Left ventricle myocardium inferior (tissue), 1 donor: ENCODE measurements at regions not wholly inside any gene's neighbourhood (a gene's known extent, or its start where the extent isn't known, plus 50 kb on each side); places are given as distances from the start of the nearest gene placed in this dataset.

Source experiments
- DNase-seq: peaks from one replicate; pipeline ENCODE4 v3.0.0-alpha.2; 2020
- H3K27ac ChIP-seq: fragments of 200-600 bp; replicated peaks from 2 replicates; pipeline ENCODE4 v1.8.0; 2021
- H3K27me3 ChIP-seq: fragments of 200-600 bp; 2 replicates; pipeline ENCODE4 v1.8.0; 2021; ENCODE audit warnings: low read depth
- H3K36me3 ChIP-seq: fragments of 200-600 bp; 2 replicates; pipeline ENCODE4 v1.8.0; 2021
- H3K4me1 ChIP-seq: fragments of 200-600 bp; 2 replicates; pipeline ENCODE4 v1.8.0; 2021
- H3K4me3 ChIP-seq: fragments of 200-600 bp; 2 replicates; pipeline ENCODE4 v1.8.0; 2021; ENCODE audit warnings: mild to moderate bottlenecking, moderate library complexity
- H3K9me3 ChIP-seq: fragments of 200-600 bp; replicated peaks from 2 replicates; pipeline ENCODE4 v1.8.0; 2021
- intact Hi-C: fragments of 100-400 bp; cut with micrococcal nuclease; formaldehyde crosslinking; loops from one replicate; pipeline ENCODE4 v1.11.0; 2022
- TF ChIP-seq, protein P1 (sequence below): fragments of 200-600 bp; IDR thresholded peaks from 2 replicates; pipeline ENCODE4 v1.8.0; 2021; ENCODE audit warnings: antibody characterized with exemption, mild to moderate bottlenecking, borderline replicate concordance
- donor health status: DM: no; HTN: yes; CAD: no; lungs with severe emphysema.

- H3K36me3 ChIP-seq: no peaks in the 10 kb centered on the region
- H3K27me3 ChIP-seq: no peaks in the 10 kb centered on the region
- no peak overlapping the region for H3K27ac ChIP-seq
- TF ChIP-seq, protein P1, sequence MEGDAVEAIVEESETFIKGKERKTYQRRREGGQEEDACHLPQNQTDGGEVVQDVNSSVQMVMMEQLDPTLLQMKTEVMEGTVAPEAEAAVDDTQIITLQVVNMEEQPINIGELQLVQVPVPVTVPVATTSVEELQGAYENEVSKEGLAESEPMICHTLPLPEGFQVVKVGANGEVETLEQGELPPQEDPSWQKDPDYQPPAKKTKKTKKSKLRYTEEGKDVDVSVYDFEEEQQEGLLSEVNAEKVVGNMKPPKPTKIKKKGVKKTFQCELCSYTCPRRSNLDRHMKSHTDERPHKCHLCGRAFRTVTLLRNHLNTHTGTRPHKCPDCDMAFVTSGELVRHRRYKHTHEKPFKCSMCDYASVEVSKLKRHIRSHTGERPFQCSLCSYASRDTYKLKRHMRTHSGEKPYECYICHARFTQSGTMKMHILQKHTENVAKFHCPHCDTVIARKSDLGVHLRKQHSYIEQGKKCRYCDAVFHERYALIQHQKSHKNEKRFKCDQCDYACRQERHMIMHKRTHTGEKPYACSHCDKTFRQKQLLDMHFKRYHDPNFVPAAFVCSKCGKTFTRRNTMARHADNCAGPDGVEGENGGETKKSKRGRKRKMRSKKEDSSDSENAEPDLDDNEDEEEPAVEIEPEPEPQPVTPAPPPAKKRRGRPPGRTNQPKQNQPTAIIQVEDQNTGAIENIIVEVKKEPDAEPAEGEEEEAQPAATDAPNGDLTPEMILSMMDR: no peak
- DNase-seq: no peak
- H3K4me1 ChIP-seq: no peaks in the 10 kb centered on the region
- H3K9me3 ChIP-seq: no peaks in the 10 kb centered on the region
- intact Hi-C loops: no loop called here
- H3K4me3 ChIP-seq: no peak overlapping the region
These were observed 235.4 kb downstream of the RAD51AP2 start for GRCh38 chr2:17282826-17283225.

- no peaks in the 10 kb centered on the region for H3K4me1 ChIP-seq
- H3K27ac ChIP-seq: no peak overlapping the region
- no peaks in the 10 kb centered on the region for H3K9me3 ChIP-seq
- no peaks in the 10 kb centered on the region for H3K27me3 ChIP-seq
- TF ChIP-seq, protein P1: no peak
- H3K4me3 ChIP-seq: no peak overlapping the region
- no peak for DNase-seq
- intact Hi-C loops: no loop called here
- no peaks in the 10 kb centered on the region for H3K36me3 ChIP-seq
These were observed 236.0 kb downstream of the RAD51AP2 start for GRCh38 chr2:17282245-17282644.

GRCh38 chr2:17276220-17276619, 242.0 kb downstream of the RAD51AP2 start:
- intact Hi-C loops: no loop called here
- TF ChIP-seq, protein P1: no peak
- Histone ChIP-seq H3K9me3 (peaks cover 4% of the 10 kb centered on the region), H3K4me1 (no peaks in the 10 kb centered on the region), H3K4me3 (no peak overlapping the region), H3K27me3 (no peaks in the 10 kb centered on the region), H3K36me3 (no peaks in the 10 kb centered on the region), H3K27ac (no peak overlapping the region)
- DNase-seq: no peak

DNA sequence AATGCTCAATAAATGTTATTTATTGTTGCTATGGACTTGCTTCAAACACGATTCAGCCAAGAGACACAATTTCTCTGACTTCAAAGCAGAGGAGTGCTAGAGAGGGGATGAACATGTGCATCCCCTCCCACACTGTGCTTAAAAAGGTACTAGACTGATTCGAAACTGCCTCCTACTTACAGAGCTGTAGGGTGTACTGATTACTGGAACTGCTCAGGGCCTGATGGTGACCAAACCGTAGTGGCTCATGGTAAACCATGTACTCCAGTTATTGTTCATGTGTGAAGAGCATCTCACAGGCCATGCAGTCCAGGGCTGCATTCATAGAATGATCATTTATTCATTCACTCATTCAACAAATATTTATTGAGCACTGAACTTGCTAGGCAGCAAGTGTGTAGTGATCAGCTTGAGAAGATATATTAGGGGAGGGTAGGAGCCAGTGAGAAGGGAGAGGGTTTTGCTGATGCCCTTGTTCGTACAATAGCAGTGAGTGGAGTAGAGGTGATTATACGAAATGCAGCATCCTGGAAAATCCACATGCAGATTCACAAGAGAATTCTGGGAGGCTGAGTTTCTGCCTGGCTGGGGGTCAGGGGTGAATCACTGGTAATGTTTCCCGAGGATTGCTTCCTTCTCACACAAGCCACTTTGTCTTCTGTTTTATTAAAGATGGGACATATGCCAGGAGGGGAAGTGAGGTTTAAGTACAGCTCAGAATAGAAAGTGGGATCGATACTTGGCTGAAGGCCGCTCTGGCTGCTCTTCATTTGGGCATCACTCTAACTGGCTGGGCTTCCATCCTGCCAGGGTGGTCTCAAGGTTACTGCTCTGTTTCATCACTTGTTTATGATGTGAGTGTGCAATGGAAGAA, 245.4 kb downstream of the RAD51AP2 start:
- TF ChIP-seq, protein P1: no peak
- Histone ChIP-seq H3K9me3 (peaks cover 4% of the 10 kb centered on the region), H3K4me1 (no peaks in the 10 kb centered on the region), H3K27me3 (peaks cover 3% of the 10 kb centered on the region), H3K36me3 (no peaks in the 10 kb centered on the region), H3K27ac (no peak overlapping the region), H3K4me3 (no peak overlapping the region)
- intact Hi-C loops: no loop called here
- no peak for DNase-seq

DNA sequence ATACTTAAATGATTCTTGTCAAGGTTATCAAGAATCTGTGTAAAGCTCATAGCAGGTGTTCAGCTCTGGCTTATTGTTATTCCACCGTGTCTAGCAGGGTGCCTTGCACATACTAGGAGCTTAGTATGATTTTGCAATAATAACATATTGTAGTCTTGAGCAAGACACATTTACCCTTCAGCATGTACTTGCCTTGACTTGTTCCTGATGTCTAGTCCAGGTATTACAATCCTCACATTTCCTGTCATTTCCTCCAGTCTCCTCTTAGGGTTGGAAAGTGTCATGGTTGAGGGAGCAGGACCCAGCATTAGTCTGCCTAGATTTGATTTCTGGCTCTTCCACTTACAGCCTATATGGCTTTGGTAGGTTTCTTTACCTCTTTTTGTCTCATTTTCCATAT, 246.1 kb downstream of the RAD51AP2 start:
- H3K36me3 ChIP-seq: no peaks in the 10 kb centered on the region
- H3K27ac ChIP-seq: no peak overlapping the region
- H3K4me1 ChIP-seq: no peaks in the 10 kb centered on the region
- peaks cover 6% of the 10 kb centered on the region for H3K27me3 ChIP-seq
- DNase-seq: no peak
- H3K9me3 ChIP-seq: peaks cover 4% of the 10 kb centered on the region
- no peak overlapping the region for H3K4me3 ChIP-seq
- intact Hi-C loops: no loop called here
- TF ChIP-seq, protein P1: no peak
